Chondrocyte (in vitro differentiated cells): ENCODE measurements at regions not wholly inside any gene's neighbourhood (a gene's known extent, or its start where the extent isn't known, plus 50 kb on each side); places are given as distances from the start of the nearest gene placed in this dataset.

ENCODE experiments used
- DNase-seq: peaks from one replicate; pipeline ENCODE4 v3.0.0; 2021; ENCODE audit warnings: mixed read lengths, low spot score
- H3K27ac Mint-ChIP-seq: one replicate; pipeline ENCODE4 v1.8.0; 2021; ENCODE audit warnings: mild to moderate bottlenecking, moderate library complexity, mixed read lengths; ENCODE audit not compliant: unreplicated experiment
- H3K27me3 Mint-ChIP-seq: 2 replicates; pipeline ENCODE4 v1.8.0; 2021; ENCODE audit warnings: low read depth, mixed read lengths
- H3K36me3 Mint-ChIP-seq: 2 replicates; pipeline ENCODE4 v1.8.0; 2021; ENCODE audit warnings: low read depth, mixed read lengths
- H3K4me1 Mint-ChIP-seq: 2 replicates; pipeline ENCODE4 v1.8.0; 2021; ENCODE audit warnings: low read depth, mild to moderate bottlenecking, mixed read lengths
- H3K4me3 Mint-ChIP-seq: one replicate; pipeline ENCODE4 v1.8.0; 2021; ENCODE audit warnings: mild to moderate bottlenecking, moderate library complexity, mixed read lengths; ENCODE audit not compliant: unreplicated experiment
- H3K9me3 Mint-ChIP-seq: 2 replicates; pipeline ENCODE4 v1.8.0; 2021; ENCODE audit warnings: low read depth, mixed read lengths
- TF ChIP-seq, protein P1 (sequence below): fragments of 200-600 bp; sonication (generic); IDR thresholded peaks from 2 replicates; pipeline ENCODE4 v1.5.0; 2021; ENCODE audit warnings: antibody characterized with exemption, mild to moderate bottlenecking, moderate library complexity

GRCh38 chr13:81795710-81796109, 1454.8 kb upstream of the SPRY2 start:
- no peaks in the 10 kb centered on the region for H3K36me3 Mint-ChIP-seq
- TF ChIP-seq, protein P1, sequence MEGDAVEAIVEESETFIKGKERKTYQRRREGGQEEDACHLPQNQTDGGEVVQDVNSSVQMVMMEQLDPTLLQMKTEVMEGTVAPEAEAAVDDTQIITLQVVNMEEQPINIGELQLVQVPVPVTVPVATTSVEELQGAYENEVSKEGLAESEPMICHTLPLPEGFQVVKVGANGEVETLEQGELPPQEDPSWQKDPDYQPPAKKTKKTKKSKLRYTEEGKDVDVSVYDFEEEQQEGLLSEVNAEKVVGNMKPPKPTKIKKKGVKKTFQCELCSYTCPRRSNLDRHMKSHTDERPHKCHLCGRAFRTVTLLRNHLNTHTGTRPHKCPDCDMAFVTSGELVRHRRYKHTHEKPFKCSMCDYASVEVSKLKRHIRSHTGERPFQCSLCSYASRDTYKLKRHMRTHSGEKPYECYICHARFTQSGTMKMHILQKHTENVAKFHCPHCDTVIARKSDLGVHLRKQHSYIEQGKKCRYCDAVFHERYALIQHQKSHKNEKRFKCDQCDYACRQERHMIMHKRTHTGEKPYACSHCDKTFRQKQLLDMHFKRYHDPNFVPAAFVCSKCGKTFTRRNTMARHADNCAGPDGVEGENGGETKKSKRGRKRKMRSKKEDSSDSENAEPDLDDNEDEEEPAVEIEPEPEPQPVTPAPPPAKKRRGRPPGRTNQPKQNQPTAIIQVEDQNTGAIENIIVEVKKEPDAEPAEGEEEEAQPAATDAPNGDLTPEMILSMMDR: no peak
- DNase-seq: no peak
- H3K9me3 Mint-ChIP-seq: no peaks in the 10 kb centered on the region
- no peak overlapping the region for H3K27ac Mint-ChIP-seq
- H3K4me1 Mint-ChIP-seq: no peaks in the 10 kb centered on the region
- H3K4me3 Mint-ChIP-seq: no peak overlapping the region
- H3K27me3 Mint-ChIP-seq: peaks cover 5% of the 10 kb centered on the region

GRCh38 chr13:81791641-81792040, 1450.7 kb upstream of the SPRY2 start:
- Mint-ChIP-seq H3K4me3 (no peak overlapping the region), H3K27ac (no peak overlapping the region), H3K4me1 (no peaks in the 10 kb centered on the region), H3K36me3 (no peaks in the 10 kb centered on the region), H3K27me3 (peaks cover 3% of the 10 kb centered on the region), H3K9me3 (peaks cover 12% of the 10 kb centered on the region)
- TF ChIP-seq, protein P1: no peak
- no peak for DNase-seq

DNA sequence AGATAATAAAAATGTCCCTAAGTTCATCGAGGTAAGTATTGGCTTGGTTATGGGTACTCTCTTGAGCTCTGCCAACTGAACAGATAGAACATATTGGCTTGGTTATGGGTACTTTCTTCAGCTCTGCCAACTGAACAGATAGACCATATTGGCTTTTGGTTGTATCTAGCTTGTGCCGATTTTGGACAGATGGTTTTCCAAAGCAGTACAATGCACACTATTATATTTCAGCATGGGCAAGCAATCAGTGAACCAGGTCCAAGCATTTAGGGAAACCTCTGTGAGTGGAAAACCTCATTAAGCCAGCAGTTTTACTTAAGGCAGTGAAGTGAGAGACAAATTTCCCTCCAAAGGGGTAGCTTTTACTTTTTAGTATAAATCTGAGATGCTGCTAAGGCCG, 1440.5 kb upstream of the SPRY2 start:
- H3K9me3 Mint-ChIP-seq: peaks cover 6% of the 10 kb centered on the region
- DNase-seq: no peak
- no peaks in the 10 kb centered on the region for H3K36me3 Mint-ChIP-seq
- no peak overlapping the region for H3K27ac Mint-ChIP-seq
- TF ChIP-seq, protein P1: no peak
- H3K27me3 Mint-ChIP-seq: no peaks in the 10 kb centered on the region
- no peak overlapping the region for H3K4me3 Mint-ChIP-seq
- peaks cover 3% of the 10 kb centered on the region for H3K4me1 Mint-ChIP-seq

GRCh38 chr13:81779876-81780275, 1439.0 kb upstream of the SPRY2 start:
- H3K9me3 Mint-ChIP-seq: peaks cover 10% of the 10 kb centered on the region
- H3K27ac Mint-ChIP-seq: no peak overlapping the region
- no peaks in the 10 kb centered on the region for H3K36me3 Mint-ChIP-seq
- H3K4me3 Mint-ChIP-seq: no peak overlapping the region
- H3K4me1 Mint-ChIP-seq: peaks cover 3% of the 10 kb centered on the region
- H3K27me3 Mint-ChIP-seq: no peaks in the 10 kb centered on the region
- DNase-seq: no peak
- TF ChIP-seq, protein P1: no peak

DNA sequence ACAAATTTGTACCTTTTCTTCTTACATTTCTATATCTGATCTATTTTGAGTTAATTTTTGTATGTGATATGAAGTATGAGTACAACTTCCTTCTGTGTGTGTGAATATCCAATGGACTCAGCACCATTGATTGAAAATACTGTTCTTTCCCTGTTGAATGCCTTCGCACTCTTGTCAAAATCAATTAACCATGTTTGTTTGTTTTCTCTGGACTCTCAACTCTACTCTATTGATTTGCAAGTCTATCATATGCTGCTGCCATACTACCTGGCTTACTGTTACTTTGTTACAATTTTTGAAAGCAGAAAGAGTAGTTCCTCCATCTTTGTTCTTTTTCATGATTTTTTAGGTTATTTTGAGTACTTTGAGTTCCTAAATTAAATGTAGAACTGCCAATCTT, 1437.4 kb upstream of the SPRY2 start:
- TF ChIP-seq, protein P1: no peak
- Mint-ChIP-seq H3K4me1 (peaks cover 3% of the 10 kb centered on the region), H3K4me3 (no peak overlapping the region), H3K27ac (no peak overlapping the region), H3K36me3 (no peaks in the 10 kb centered on the region), H3K27me3 (no peaks in the 10 kb centered on the region), H3K9me3 (peaks cover 6% of the 10 kb centered on the region)
- no peak for DNase-seq
